H9 (cell line): ENCODE measurements at regions not wholly inside any gene's neighbourhood (a gene's known extent, or its start where the extent isn't known, plus 50 kb on each side); places are given as distances from the start of the nearest gene placed in this dataset.

Experiments used
- DNase-seq: peaks from one replicate; pipeline ENCODE4 v3.0.0-alpha.2; 2017
- H2AFZ ChIP-seq: one replicate; pipeline ENCODE4 v1.6.1; 2013; ENCODE audit warnings: mild to moderate bottlenecking, low read length, control low read depth, moderate library complexity
- H2AK5ac ChIP-seq: 2 replicates; pipeline ENCODE4 v1.6.1; 2013; ENCODE audit warnings: low read length, control low read depth, mixed read lengths; ENCODE audit not compliant: insufficient read length
- H2BK120ac ChIP-seq: one replicate; pipeline ENCODE4 v1.6.1; 2013; ENCODE audit warnings: low read depth, mild to moderate bottlenecking, low read length, control low read depth, inconsistent platforms; ENCODE audit not compliant: poor library complexity, severe bottlenecking
- H2BK12ac ChIP-seq: 2 replicates; pipeline ENCODE4 v1.6.1; 2013; ENCODE audit warnings: low read length, control low read depth, mixed read lengths, low read depth; ENCODE audit not compliant: insufficient read length
- H2BK15ac ChIP-seq: 2 replicates; pipeline ENCODE4 v1.6.1; 2013; ENCODE audit warnings: low read depth, low read length, control low read depth
- H2BK20ac ChIP-seq: one replicate; pipeline ENCODE4 v1.6.1; 2013; ENCODE audit warnings: low read depth, mild to moderate bottlenecking, low read length, control low read depth, inconsistent platforms; ENCODE audit not compliant: poor library complexity, severe bottlenecking
- H2BK5ac ChIP-seq: 2 replicates; pipeline ENCODE4 v1.6.1; 2013; ENCODE audit warnings: low read length, control low read depth, mixed read lengths; ENCODE audit not compliant: insufficient read length
- H3K14ac ChIP-seq: 2 replicates; pipeline ENCODE4 v1.6.1; 2013; ENCODE audit warnings: low read length, control low read depth; ENCODE audit not compliant: insufficient read depth
- H3K18ac ChIP-seq: 2 replicates; pipeline ENCODE4 v1.6.1; 2013; ENCODE audit warnings: low read depth, mild to moderate bottlenecking, mixed read lengths, low read length, control low read depth; ENCODE audit not compliant: insufficient read length
- H3K23ac ChIP-seq: 2 replicates; pipeline ENCODE4 v1.6.1; 2013; ENCODE audit warnings: low read length, control low read depth, mixed read lengths, low read depth; ENCODE audit not compliant: insufficient read length
- H3K23me2 ChIP-seq: 2 replicates; pipeline ENCODE4 v1.6.1; 2013; ENCODE audit warnings: low read depth, mild to moderate bottlenecking, mixed read lengths, low read length, control low read depth; ENCODE audit not compliant: insufficient read length, poor library complexity, severe bottlenecking
- H3K27ac ChIP-seq: 2 replicates; pipeline ENCODE4 v1.5.1; 2013; ENCODE audit warnings: low read length, control low read depth, mixed read lengths, low read depth; ENCODE audit not compliant: insufficient read length
- H3K27me3 ChIP-seq: 2 replicates; pipeline ENCODE4 v1.6.1; 2013; ENCODE audit warnings: low read length, control low read depth, inconsistent platforms; ENCODE audit not compliant: insufficient read depth
- H3K4ac ChIP-seq: 2 replicates; pipeline ENCODE4 v1.6.1; 2013; ENCODE audit warnings: low read depth, mild to moderate bottlenecking, control low read depth, inconsistent platforms, low read length, moderate library complexity
- H3K4me1 ChIP-seq: 2 replicates; pipeline ENCODE4 v1.6.1; 2013; ENCODE audit warnings: low read length, control low read depth, inconsistent platforms; ENCODE audit not compliant: insufficient read depth
- H3K4me2 ChIP-seq: 2 replicates; pipeline ENCODE4 v1.6.1; 2013; ENCODE audit warnings: low read length, control low read depth, mixed read lengths; ENCODE audit not compliant: insufficient read length, insufficient read depth
- H3K56ac ChIP-seq: 2 replicates; pipeline ENCODE4 v1.6.1; 2013; ENCODE audit warnings: low read depth, mild to moderate bottlenecking, mixed read lengths, low read length, control low read depth; ENCODE audit not compliant: insufficient read length
- H3K79me1 ChIP-seq: 2 replicates; pipeline ENCODE4 v1.6.1; 2013; ENCODE audit warnings: low read depth, mild to moderate bottlenecking, moderate library complexity, low read length, control low read depth, inconsistent platforms; ENCODE audit not compliant: insufficient read depth, poor library complexity, severe bottlenecking
- H3K79me2 ChIP-seq: 2 replicates; pipeline ENCODE4 v1.6.1; 2013; ENCODE audit warnings: low read length, control low read depth, inconsistent platforms; ENCODE audit not compliant: insufficient read depth
- H3K9ac ChIP-seq: 2 replicates; pipeline ENCODE4 v1.6.1; 2013; ENCODE audit warnings: low read length, control low read depth, mixed read lengths; ENCODE audit not compliant: insufficient read length; ENCODE audit errors: extremely low read depth
- H3K9me3 ChIP-seq: one replicate; pipeline ENCODE4 v1.6.1; 2013; ENCODE audit warnings: low read depth, low read length, inconsistent platforms; ENCODE audit not compliant: control insufficient read depth
- H3T11ph ChIP-seq: one replicate; pipeline ENCODE4 v1.6.1; 2013; ENCODE audit warnings: mild to moderate bottlenecking, low read length, control low read depth, inconsistent platforms
- H4K20me1 ChIP-seq: one replicate; pipeline ENCODE4 v1.6.1; 2013; ENCODE audit not compliant: control insufficient read depth, insufficient read length, insufficient read depth
- H4K5ac ChIP-seq: 2 replicates; pipeline ENCODE4 v1.6.1; 2013; ENCODE audit warnings: low read depth, mild to moderate bottlenecking, mixed read lengths, low read length, control low read depth; ENCODE audit not compliant: insufficient read length
- H4K8ac ChIP-seq: replicated peaks from 2 replicates; pipeline ENCODE4 v1.6.1; 2013; ENCODE audit warnings: low read length, control low read depth, mixed read lengths, low read depth; ENCODE audit not compliant: insufficient read length
- H4K91ac ChIP-seq: 2 replicates; pipeline ENCODE4 v1.6.1; 2013; ENCODE audit warnings: low read depth, mild to moderate bottlenecking, moderate library complexity, mixed read lengths, low read length, control low read depth; ENCODE audit not compliant: insufficient read length
- H3K27ac Mint-ChIP-seq, 3 experiments: 2 replicates in 2 of 3; 3 replicates in 1 of 3; pipeline ENCODE4 v1.8.0; 2020 to 2021; ENCODE audit warnings: mixed read lengths in 3 of 3, mild to moderate bottlenecking in 1 of 3, moderate library complexity in 1 of 3
- H3K27me3 Mint-ChIP-seq: 2 replicates; pipeline ENCODE4 v1.8.0; 2021; ENCODE audit warnings: low read depth, mild to moderate bottlenecking, moderate library complexity, mixed read lengths
- H3K36me3 Mint-ChIP-seq, 3 experiments: 2 replicates in 2 of 3; 3 replicates in 1 of 3; pipeline ENCODE4 v1.8.0; 2020 to 2021; ENCODE audit warnings: low read depth in 3 of 3, mixed read lengths in 3 of 3; ENCODE audit not compliant: insufficient read depth in 1 of 3
- H3K4me1 Mint-ChIP-seq, 2 experiments: 2 replicates each; pipeline ENCODE4 v1.8.0; 2020; ENCODE audit warnings: mixed read lengths in 2 of 2
- H3K4me3 Mint-ChIP-seq, 2 experiments: 2 replicates in 1 of 2; 3 replicates in 1 of 2; pipeline ENCODE4 v1.8.0; 2020 to 2021; ENCODE audit warnings: mild to moderate bottlenecking in 2 of 2, mixed read lengths in 2 of 2, moderate library complexity in 1 of 2
- H3K9me3 Mint-ChIP-seq, 2 experiments: 2 replicates in 1 of 2; 3 replicates in 1 of 2; pipeline ENCODE4 v1.8.0; 2020; ENCODE audit warnings: mild to moderate bottlenecking in 2 of 2, mixed read lengths in 2 of 2, moderate library complexity in 1 of 2
- WGBS: extraction: QIAGEN DNeasy Blood & Tissue Kit; methylation state at CpG from one replicate; pipeline ENCODE4 v1.1.7; 2013; ENCODE audit warnings: missing lambda C conversion rate, low lambda C conversion rate, mixed read lengths; ENCODE audit not compliant: insufficient read length; ENCODE audit errors: extremely low coverage; 5-methylcytosine and 5-hydroxymethylcytosine counted together
- TF ChIP-seq, protein P1 (sequence below): fragments of 200-600 bp; sonication (generic); conservative IDR thresholded peaks from 3 replicates; pipeline ENCODE4 v1.8.0; 2021; ENCODE audit warnings: antibody characterized with exemption, mild to moderate bottlenecking

DNA sequence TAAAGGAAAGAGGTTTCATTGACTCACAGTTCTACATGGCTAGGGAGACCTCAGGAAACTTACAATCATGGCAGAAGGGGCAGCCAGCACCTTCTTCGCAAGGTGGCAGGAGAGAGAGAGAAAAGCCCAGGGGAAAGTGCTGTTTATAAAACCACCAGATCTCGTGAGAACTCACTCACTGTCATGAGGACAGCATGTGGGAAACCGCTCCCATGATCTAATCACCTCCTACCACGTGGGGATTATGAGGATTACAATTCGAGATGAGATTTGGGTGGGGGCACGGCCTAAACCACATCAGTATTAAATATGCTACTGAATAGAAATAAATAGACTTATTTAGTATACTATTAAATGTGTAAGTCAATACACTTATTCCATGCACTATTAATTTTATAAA lies 70.6 kb upstream of the TCF21 start:
- H3K4me1 Mint-ChIP-seq: peaks cover 8 to 10% of the 10 kb centered on the region in 2 experiments
- no CpG with 5 or more reads among the region's 6 CpGs for WGBS
- DNase-seq: no peak
- peaks cover 0 to 2% of the 10 kb centered on the region in 2 experiments; a peak in 2 of 5 replicates for H3K9me3 Mint-ChIP-seq
- H3K4me2 ChIP-seq: no peak overlapping the region
- no peaks in the 10 kb centered on the region for H3K27me3 ChIP-seq
- no peaks in the 10 kb centered on the region for H3K4me1 ChIP-seq
- no peak overlapping the region for H3K27ac Mint-ChIP-seq
- no peaks in the 10 kb centered on the region for H3K9me3 ChIP-seq
- H3K79me2 ChIP-seq: no peaks in the 10 kb centered on the region
- H3K18ac ChIP-seq: no peak overlapping the region
- no peaks in the 10 kb centered on the region for H3K79me1 ChIP-seq
- H4K91ac ChIP-seq: no peak overlapping the region
- H3K27ac ChIP-seq: no peak overlapping the region
- no peak overlapping the region for H4K5ac ChIP-seq
- no peak overlapping the region for H2BK120ac ChIP-seq
- no peak overlapping the region for H2BK5ac ChIP-seq
- peaks cover 0 to 3% (median 0%) of the 10 kb centered on the region in 3 experiments; a peak in 1 of 7 replicates for H3K36me3 Mint-ChIP-seq
- no peaks in the 10 kb centered on the region for H4K20me1 ChIP-seq
- no peak overlapping the region for H2BK15ac ChIP-seq
- H2BK12ac ChIP-seq: no peak overlapping the region
- H2BK20ac ChIP-seq: no peak overlapping the region
- H2AK5ac ChIP-seq: no peak overlapping the region
- H3K27me3 Mint-ChIP-seq: no peaks in the 10 kb centered on the region
- H3K56ac ChIP-seq: no peak overlapping the region
- H3K14ac ChIP-seq: no peak overlapping the region
- no peaks in the 10 kb centered on the region for H3K23me2 ChIP-seq
- no peak overlapping the region for H3K4me3 Mint-ChIP-seq
- TF ChIP-seq, protein P1, sequence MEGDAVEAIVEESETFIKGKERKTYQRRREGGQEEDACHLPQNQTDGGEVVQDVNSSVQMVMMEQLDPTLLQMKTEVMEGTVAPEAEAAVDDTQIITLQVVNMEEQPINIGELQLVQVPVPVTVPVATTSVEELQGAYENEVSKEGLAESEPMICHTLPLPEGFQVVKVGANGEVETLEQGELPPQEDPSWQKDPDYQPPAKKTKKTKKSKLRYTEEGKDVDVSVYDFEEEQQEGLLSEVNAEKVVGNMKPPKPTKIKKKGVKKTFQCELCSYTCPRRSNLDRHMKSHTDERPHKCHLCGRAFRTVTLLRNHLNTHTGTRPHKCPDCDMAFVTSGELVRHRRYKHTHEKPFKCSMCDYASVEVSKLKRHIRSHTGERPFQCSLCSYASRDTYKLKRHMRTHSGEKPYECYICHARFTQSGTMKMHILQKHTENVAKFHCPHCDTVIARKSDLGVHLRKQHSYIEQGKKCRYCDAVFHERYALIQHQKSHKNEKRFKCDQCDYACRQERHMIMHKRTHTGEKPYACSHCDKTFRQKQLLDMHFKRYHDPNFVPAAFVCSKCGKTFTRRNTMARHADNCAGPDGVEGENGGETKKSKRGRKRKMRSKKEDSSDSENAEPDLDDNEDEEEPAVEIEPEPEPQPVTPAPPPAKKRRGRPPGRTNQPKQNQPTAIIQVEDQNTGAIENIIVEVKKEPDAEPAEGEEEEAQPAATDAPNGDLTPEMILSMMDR: no peak
- H3K23ac ChIP-seq: no peak overlapping the region
- H2AFZ ChIP-seq: no peak overlapping the region
- H3T11ph ChIP-seq: no peak overlapping the region
- H3K4ac ChIP-seq: no peak overlapping the region
- no peak overlapping the region for H4K8ac ChIP-seq
- no peak overlapping the region for H3K9ac ChIP-seq
